GM23338 (cell line): ENCODE measurements at regions not wholly inside any gene's neighbourhood (a gene's known extent, or its start where the extent isn't known, plus 50 kb on each side); places are given as distances from the start of the nearest gene placed in this dataset.

Experiments used
- ATAC-seq: fragments of 200-7000 bp; cut with Tn5 transposase; 3 replicates; pipeline ENCODE4 v1.9.1; 2020
- DNase-seq: peaks from one replicate; pipeline ENCODE4 v3.0.0-alpha.2; 2015; ENCODE audit warnings: low spot score
- H2AFZ ChIP-seq: fragments of 200-600 bp; sonication (generic); 2 replicates; pipeline ENCODE4 v1.8.0; 2016; ENCODE audit warnings: antibody characterized with exemption, mild to moderate bottlenecking, moderate library complexity
- H3F3A ChIP-seq: fragments of 200-600 bp; sonication (generic); replicated peaks from 2 replicates; pipeline ENCODE4 v1.8.0; 2017; ENCODE audit warnings: antibody characterized with exemption, mixed run types, low read depth
- H3K27ac ChIP-seq: fragments of 200-600 bp; sonication (generic); 2 replicates; pipeline ENCODE4 v1.6.1; 2016; ENCODE audit warnings: low read depth
- H3K27me3 ChIP-seq: fragments of 200-600 bp; sonication (generic); 2 replicates; pipeline ENCODE4 v1.8.0; 2016; ENCODE audit warnings: mild to moderate bottlenecking, mixed run types, moderate library complexity; ENCODE audit not compliant: insufficient read depth
- H3K36me3 ChIP-seq: fragments of 200-600 bp; sonication (generic); 2 replicates; pipeline ENCODE4 v1.8.0; 2016; ENCODE audit warnings: mild to moderate bottlenecking; ENCODE audit not compliant: insufficient read depth
- H3K4me1 ChIP-seq: fragments of 200-600 bp; sonication (generic); 2 replicates; pipeline ENCODE4 v1.8.0; 2016; ENCODE audit warnings: mild to moderate bottlenecking, moderate library complexity; ENCODE audit not compliant: insufficient read depth
- H3K4me2 ChIP-seq: fragments of 200-600 bp; sonication (generic); 2 replicates; pipeline ENCODE4 v1.7.1; 2017; ENCODE audit warnings: mixed run types
- H3K4me3 ChIP-seq: fragments of 200-600 bp; sonication (generic); 2 replicates; pipeline ENCODE4 v1.6.1; 2016; ENCODE audit warnings: mixed run types
- H3K79me2 ChIP-seq: fragments of 200-600 bp; sonication (generic); replicated peaks from 2 replicates; pipeline ENCODE4 v1.8.0; 2017; ENCODE audit warnings: mild to moderate bottlenecking; ENCODE audit not compliant: insufficient read depth
- H3K9me2 ChIP-seq: fragments of 200-600 bp; sonication (generic); 2 replicates; pipeline ENCODE4 v1.8.0; 2017; ENCODE audit not compliant: insufficient read depth
- H4K20me1 ChIP-seq: fragments of 200-600 bp; sonication (generic); replicated peaks from 2 replicates; pipeline ENCODE4 v1.8.0; 2017; ENCODE audit warnings: mild to moderate bottlenecking; ENCODE audit not compliant: insufficient read depth
- H3K27ac Mint-ChIP-seq: 2 replicates; pipeline ENCODE4 v1.8.0; 2020; ENCODE audit warnings: inconsistent platforms, mild to moderate bottlenecking, moderate library complexity, mixed read lengths
- H3K27me3 Mint-ChIP-seq: 3 replicates; pipeline ENCODE4 v1.8.0; 2022; ENCODE audit warnings: low read depth, mild to moderate bottlenecking, moderate library complexity, mixed read lengths, inconsistent platforms; ENCODE audit not compliant: insufficient read depth, poor library complexity
- H3K36me3 Mint-ChIP-seq: 3 replicates; pipeline ENCODE4 v1.8.0; 2021; ENCODE audit warnings: low read depth, mild to moderate bottlenecking, inconsistent platforms, moderate library complexity, mixed read lengths
- H3K4me1 Mint-ChIP-seq: 3 replicates; pipeline ENCODE4 v1.8.0; 2020; ENCODE audit warnings: mild to moderate bottlenecking, inconsistent platforms, mixed read lengths
- H3K4me3 Mint-ChIP-seq: 3 replicates; pipeline ENCODE4 v1.8.0; 2021; ENCODE audit warnings: moderate library complexity, mild to moderate bottlenecking, inconsistent platforms, mixed read lengths
- H3K9me3 Mint-ChIP-seq: 3 replicates; pipeline ENCODE4 v1.8.0; 2020; ENCODE audit warnings: moderate library complexity, mild to moderate bottlenecking, inconsistent platforms, mixed read lengths
- CREB1 ChIP-seq: fragments of 250-450 bp; sonication (Bioruptor Pico); IDR thresholded peaks from 2 replicates; pipeline ENCODE4 v1.5.0; 2020; ENCODE audit warnings: low read depth, mild to moderate bottlenecking, moderate library complexity
- ETS1 ChIP-seq: IDR thresholded peaks from 2 replicates; pipeline ENCODE4 v1.6.1; 2016; ENCODE audit warnings: antibody characterized with exemption
- EZH2phosphoT487 ChIP-seq: fragments of 200-600 bp; sonication (generic); IDR thresholded peaks from one replicate; pipeline ENCODE4 v1.8.1; 2018; ENCODE audit warnings: antibody characterized with exemption; ENCODE audit not compliant: unreplicated experiment
- JUNB ChIP-seq: IDR thresholded peaks from one replicate; pipeline ENCODE4 v1.6.1; 2016; ENCODE audit warnings: antibody characterized with exemption; ENCODE audit not compliant: unreplicated experiment
- NANOG ChIP-seq: IDR thresholded peaks from 2 replicates; pipeline ENCODE4 v1.6.1; 2016; ENCODE audit warnings: antibody characterized with exemption, borderline replicate concordance
- STAT1 ChIP-seq: IDR thresholded peaks from one replicate; pipeline ENCODE4 v1.6.1; 2016; ENCODE audit warnings: antibody characterized with exemption; ENCODE audit not compliant: unreplicated experiment
- ZNF331 ChIP-seq: fragments of 250-450 bp; sonication (Bioruptor Pico); IDR thresholded peaks from 2 replicates; pipeline ENCODE4 v1.5.0; 2020; ENCODE audit warnings: low read depth, mild to moderate bottlenecking, moderate library complexity
- TF ChIP-seq, protein P1 (sequence below), 2 experiments: fragments of 200-600 bp in 1 of 2; sonication (generic) in 1 of 2; conservative IDR thresholded peaks; 2 replicates each; pipeline versions ENCODE4 v1.5.1 to v1.6.1; 2016 to 2017; ENCODE audit warnings: antibody characterized with exemption in 2 of 2, low read depth in 2 of 2, mild to moderate bottlenecking in 2 of 2, moderate library complexity in 1 of 2
- TF ChIP-seq, protein P2 (sequence below): IDR thresholded peaks from one replicate; pipeline ENCODE4 v1.6.1; 2018; ENCODE audit warnings: antibody characterized with exemption; ENCODE audit not compliant: unreplicated experiment

GRCh38 chr2:103338819-103339218 lies 577.0 kb downstream of the TMEM182 start:
- peaks cover 9% of the 10 kb centered on the region; the same call in 1 of the 2 replicates for H3K4me1 ChIP-seq
- ATAC-seq (no peak), DNase-seq (no peak)
- H3K36me3 Mint-ChIP-seq, result no peaks in the 10 kb centered on the region
- no peak overlapping the region for H3K27ac ChIP-seq
- H3K4me3 Mint-ChIP-seq, result no peak overlapping the region
- no peaks in the 10 kb centered on the region for H3K79me2 ChIP-seq
- peaks cover 7% of the 10 kb centered on the region; the same call in 1 of the 2 replicates for H3K9me2 ChIP-seq
- no peak overlapping the region for H3K4me3 ChIP-seq
- H3K4me2 ChIP-seq, result no peak overlapping the region
- no peak overlapping the region for H2AFZ ChIP-seq
- H3K27me3 Mint-ChIP-seq, result no peaks in the 10 kb centered on the region
- peaks cover 15% of the 10 kb centered on the region for H3K4me1 Mint-ChIP-seq
- no peaks in the 10 kb centered on the region for H3F3A ChIP-seq
- no peaks in the 10 kb centered on the region for H4K20me1 ChIP-seq
- H3K27me3 ChIP-seq, result no peaks in the 10 kb centered on the region
- no peak for TF ChIP-seq STAT1
- TF ChIP-seq NANOG, result no peak
- no peak for TF ChIP-seq ZNF331 (CRISPR knock-in tag)
- TF ChIP-seq ETS1, result no peak
- no peak for TF ChIP-seq JUNB
- TF ChIP-seq EZH2phosphoT487, result no peak
- no peak overlapping the region for H3K27ac Mint-ChIP-seq
- no peaks in the 10 kb centered on the region; the same call in 2 of the 3 replicates for H3K9me3 Mint-ChIP-seq
- no peaks in the 10 kb centered on the region for H3K36me3 ChIP-seq

- DNase-seq, result peak; percentile 14
- no peak overlapping the region for H3K4me3 ChIP-seq
- Mint-ChIP-seq H3K4me1 (peaks cover 10% of the 10 kb centered on the region), H3K27me3 (peaks cover 3% of the 10 kb centered on the region), H3K4me3 (no peak overlapping the region), H3K36me3 (no peaks in the 10 kb centered on the region; the same call in 2 of the 3 replicates), H3K9me3 (peaks cover 5% of the 10 kb centered on the region; the same call in 1 of the 3 replicates), H3K27ac (no peak overlapping the region)
- H3K79me2 ChIP-seq, result no peaks in the 10 kb centered on the region
- H3K9me2 ChIP-seq, result no peaks in the 10 kb centered on the region
- H3K27ac ChIP-seq, result no peak overlapping the region
- H2AFZ ChIP-seq, result 0 out of 2 replicates have a peak overlapping the region, but pooled peaks have one; percentile 34
- TF ChIP-seq CREB1 (CRISPR knock-in tag) (no peak), NANOG (no peak)
- TF ChIP-seq, protein P1, sequence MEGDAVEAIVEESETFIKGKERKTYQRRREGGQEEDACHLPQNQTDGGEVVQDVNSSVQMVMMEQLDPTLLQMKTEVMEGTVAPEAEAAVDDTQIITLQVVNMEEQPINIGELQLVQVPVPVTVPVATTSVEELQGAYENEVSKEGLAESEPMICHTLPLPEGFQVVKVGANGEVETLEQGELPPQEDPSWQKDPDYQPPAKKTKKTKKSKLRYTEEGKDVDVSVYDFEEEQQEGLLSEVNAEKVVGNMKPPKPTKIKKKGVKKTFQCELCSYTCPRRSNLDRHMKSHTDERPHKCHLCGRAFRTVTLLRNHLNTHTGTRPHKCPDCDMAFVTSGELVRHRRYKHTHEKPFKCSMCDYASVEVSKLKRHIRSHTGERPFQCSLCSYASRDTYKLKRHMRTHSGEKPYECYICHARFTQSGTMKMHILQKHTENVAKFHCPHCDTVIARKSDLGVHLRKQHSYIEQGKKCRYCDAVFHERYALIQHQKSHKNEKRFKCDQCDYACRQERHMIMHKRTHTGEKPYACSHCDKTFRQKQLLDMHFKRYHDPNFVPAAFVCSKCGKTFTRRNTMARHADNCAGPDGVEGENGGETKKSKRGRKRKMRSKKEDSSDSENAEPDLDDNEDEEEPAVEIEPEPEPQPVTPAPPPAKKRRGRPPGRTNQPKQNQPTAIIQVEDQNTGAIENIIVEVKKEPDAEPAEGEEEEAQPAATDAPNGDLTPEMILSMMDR (conservative IDR thresholded peaks at IDR 0.05; ENCODE audit: low read depth in 2 of 2), result no peak
- TF ChIP-seq, protein P2, sequence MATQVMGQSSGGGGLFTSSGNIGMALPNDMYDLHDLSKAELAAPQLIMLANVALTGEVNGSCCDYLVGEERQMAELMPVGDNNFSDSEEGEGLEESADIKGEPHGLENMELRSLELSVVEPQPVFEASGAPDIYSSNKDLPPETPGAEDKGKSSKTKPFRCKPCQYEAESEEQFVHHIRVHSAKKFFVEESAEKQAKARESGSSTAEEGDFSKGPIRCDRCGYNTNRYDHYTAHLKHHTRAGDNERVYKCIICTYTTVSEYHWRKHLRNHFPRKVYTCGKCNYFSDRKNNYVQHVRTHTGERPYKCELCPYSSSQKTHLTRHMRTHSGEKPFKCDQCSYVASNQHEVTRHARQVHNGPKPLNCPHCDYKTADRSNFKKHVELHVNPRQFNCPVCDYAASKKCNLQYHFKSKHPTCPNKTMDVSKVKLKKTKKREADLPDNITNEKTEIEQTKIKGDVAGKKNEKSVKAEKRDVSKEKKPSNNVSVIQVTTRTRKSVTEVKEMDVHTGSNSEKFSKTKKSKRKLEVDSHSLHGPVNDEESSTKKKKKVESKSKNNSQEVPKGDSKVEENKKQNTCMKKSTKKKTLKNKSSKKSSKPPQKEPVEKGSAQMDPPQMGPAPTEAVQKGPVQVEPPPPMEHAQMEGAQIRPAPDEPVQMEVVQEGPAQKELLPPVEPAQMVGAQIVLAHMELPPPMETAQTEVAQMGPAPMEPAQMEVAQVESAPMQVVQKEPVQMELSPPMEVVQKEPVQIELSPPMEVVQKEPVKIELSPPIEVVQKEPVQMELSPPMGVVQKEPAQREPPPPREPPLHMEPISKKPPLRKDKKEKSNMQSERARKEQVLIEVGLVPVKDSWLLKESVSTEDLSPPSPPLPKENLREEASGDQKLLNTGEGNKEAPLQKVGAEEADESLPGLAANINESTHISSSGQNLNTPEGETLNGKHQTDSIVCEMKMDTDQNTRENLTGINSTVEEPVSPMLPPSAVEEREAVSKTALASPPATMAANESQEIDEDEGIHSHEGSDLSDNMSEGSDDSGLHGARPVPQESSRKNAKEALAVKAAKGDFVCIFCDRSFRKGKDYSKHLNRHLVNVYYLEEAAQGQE, result no peak
- H4K20me1 ChIP-seq, result no peaks in the 10 kb centered on the region
- no peak overlapping the region for H3K4me2 ChIP-seq
- H3K27me3 ChIP-seq, result no peaks in the 10 kb centered on the region
- peaks cover 3% of the 10 kb centered on the region; the same call in 1 of the 2 replicates for H3K4me1 ChIP-seq
- no peaks in the 10 kb centered on the region for H3F3A ChIP-seq
- H3K36me3 ChIP-seq, result no peaks in the 10 kb centered on the region
- no peak; the same call in 2 of the 3 replicates for ATAC-seq
These were observed 584.9 kb downstream of the TMEM182 start for GRCh38 chr2:103346780-103347179.
